HUDEP-2 (cell line): ENCODE measurements at regions not wholly inside any gene's neighbourhood (a gene's known extent, or its start where the extent isn't known, plus 50 kb on each side); places are given as distances from the start of the nearest gene placed in this dataset.
"Not testable (repeated sequence)": the region's sequence is repeated elsewhere in the genome, so short reads cannot be mapped to it uniquely, and the experiment has no call there.

ENCODE experiments used
- DNase-seq, 76 experiments: peaks; one replicate each; lab custom pipeline; 2025; ENCODE audit not compliant: unreplicated experiment in 76 of 76; lab: John Stamatoyannopoulos, UW

DNA sequence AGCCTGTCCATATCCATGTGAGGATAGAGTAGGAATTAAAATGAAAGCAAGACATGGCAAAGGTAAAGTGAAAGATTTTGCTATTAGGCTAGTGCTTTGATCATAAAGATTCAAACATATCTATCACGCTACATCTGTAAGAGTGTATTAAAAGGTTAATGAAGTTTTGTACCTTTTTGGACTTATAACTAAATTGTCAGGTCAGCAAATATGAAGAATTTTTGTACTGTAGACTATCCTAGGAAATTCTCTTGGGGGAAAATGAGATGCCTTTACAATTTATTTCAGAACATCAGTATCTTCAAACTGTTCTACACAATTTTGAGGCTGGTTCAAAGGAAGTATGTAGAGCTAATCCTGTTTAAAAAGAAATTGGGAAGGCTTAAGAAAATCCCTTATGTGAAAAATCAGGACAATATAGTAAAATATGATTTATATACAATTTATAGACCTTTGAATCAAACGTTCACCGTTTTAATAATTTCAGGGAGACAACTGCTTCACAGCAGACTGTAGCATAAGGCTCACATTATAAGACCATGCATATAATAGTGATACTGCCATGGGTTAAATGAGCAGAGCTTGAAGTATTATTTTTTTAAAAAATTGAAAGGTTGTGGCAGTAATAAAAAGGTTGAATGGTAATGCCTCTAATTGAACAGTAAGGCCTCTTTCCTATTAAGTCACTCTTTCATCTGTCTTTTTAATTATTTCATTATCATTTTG, 639.5 kb upstream of the ARRDC3 start:
- no peak for DNase-seq

GRCh38 chr5:92019376-92019990, 636.4 kb upstream of the ARRDC3 start:
- DNase-seq = no peak

DNA sequence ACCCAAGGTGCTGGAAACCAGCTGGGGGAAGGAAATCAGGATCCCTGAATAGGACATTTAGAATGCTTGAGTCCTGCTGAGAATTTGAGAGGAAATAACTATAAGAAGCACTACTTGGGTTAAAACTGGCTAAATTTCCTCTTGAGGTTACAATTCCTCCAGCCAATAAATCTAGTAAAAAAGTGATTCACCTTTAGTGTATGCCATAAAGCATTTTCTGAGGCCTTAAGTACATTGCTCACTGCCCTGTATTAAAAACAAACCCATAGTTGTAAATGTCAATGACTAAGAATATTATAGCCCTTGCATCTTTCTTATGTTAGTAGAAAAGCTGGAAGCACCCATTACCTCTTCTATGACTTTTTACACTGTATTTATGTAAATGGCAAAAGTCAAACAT, 634.7 kb upstream of the ARRDC3 start:
- DNase-seq = no peak

DNA sequence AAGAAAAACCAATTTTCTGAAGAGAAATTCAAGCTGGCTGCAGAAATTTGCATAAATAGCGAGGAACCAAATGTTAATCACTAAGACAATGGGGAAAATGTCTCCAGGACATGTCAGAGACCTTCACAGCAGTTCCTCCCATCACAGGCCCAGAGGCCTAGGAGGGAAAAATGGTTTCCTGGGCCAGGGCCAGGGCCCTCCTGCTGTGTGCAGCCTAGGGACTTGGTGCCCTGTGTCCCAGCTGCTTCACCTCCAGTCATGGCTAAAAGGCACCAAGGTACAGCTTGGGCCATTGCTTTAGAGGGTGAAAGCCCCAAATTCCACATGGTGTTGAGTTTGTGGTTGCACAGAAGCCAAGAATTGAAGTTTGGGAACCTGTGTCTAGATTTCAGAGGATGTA, 628.7 kb upstream of the ARRDC3 start:
- DNase-seq = not testable (repeated sequence)

DNA sequence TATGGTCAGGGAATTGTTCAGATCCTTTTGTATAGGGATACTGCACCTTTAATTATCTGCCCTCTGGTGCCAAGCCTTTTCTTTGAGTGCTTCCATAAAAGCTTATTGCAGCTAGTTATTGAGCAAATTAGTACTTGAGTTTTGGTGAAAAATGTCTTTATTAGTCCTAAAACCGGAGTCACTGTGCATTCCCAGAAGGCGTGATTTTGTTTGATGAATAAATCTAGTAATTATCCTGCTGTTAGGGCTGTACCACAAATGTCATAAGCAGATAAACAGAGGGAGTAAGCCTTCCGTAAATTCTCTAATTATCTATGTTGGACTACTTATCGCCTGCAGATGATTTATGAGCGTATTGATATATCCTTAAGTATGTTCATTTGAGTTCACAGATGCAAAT, 620.7 kb upstream of the ARRDC3 start:
- DNase-seq = no peak

DNA sequence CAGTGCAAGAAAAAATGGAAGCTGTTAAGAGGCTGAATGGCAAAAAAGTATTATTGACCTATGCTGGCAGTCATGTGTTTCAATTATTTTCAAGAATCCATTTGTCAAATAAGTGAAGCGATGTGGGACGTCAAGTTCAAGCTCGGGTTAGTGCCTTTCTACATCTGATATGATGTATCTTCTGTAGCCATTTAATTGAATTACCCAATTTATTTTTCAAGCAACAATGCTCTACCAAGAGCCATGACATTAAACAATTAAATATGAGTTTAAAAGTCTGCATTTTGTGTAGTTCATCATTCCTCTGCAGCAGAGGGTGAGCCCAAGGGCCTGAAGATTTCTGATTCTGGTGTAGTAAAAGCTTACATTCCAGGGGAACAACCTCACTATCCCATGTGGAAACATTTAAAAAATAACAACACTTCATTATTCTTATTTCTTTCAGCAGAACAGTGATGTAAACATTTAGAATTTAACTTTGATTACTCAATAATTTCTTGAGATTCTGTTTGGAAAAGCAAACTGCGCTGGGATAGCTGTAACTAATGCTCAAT, 619.7 kb upstream of the ARRDC3 start:
- no peak for DNase-seq

DNA sequence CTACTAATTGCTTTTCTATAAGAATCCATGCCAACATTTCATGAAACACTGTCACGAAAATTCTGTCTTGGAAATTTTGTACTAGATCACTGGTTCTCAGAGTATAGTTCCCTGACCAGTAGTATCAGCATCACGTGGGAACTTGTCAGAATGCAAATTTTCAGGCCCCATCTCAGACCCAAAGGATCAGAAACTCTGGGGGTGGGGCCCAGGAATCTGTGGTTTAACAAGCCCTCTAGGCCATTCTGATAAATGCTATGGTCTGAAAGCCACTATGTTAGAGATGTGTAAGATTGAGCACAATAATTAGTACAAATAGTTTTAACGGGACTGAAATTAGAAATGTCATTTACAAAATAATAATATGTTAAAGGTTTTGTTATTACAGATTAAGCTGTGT, 615.7 kb upstream of the ARRDC3 start:
- DNase-seq = no peak

DNA sequence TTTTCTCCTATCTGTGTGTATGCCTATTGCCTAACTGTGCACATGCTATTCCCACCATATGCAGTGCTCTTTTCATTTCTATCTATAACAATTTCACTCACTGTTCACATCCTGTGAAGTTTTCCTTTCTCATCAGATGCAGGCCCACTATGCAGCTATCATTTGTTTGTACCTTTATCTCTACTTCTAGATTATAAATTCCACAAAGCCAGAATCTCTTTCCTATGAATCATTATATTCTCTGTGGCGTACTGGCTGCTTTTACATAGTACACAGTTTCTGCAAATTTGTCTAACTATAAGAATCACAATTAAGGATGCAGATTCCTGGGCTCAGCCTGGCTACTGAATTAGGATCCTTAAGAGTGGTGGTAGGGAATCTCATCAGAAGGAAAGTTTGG, 600.8 kb upstream of the ARRDC3 start:
- no peak for DNase-seq

- DNase-seq = no peak
Observed at GRCh38 chr5:91978221-91978882, 595.2 kb upstream of the ARRDC3 start.

GRCh38 chr5:91977579-91977978, 594.5 kb upstream of the ARRDC3 start:
- no peak for DNase-seq

- no peak for DNase-seq
Observed at GRCh38 chr5:91976451-91976850, 593.3 kb upstream of the ARRDC3 start.

- DNase-seq = no peak
Observed at GRCh38 chr5:91963166-91963565, 580.0 kb upstream of the ARRDC3 start.

DNA sequence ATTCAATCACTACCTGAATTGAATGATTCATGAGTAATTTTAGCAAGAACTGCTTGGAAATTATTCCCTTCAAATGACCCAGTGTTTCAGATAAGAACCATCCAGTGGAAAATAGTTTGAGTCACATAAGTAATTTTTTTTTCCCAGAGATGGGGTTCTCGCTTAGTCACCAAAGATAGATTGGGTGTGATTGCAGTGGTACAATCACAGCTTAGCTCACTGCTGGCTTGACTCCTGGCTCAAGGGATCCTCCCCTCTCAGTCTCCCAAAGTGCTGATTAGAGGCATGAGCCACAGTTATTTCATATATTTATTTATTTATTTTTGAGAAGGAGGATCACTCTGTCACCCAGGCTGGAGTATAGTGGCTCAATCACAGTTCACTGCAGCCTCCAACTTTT, 574.5 kb upstream of the ARRDC3 start:
- DNase-seq = peak in 2 of 76 experiments; percentile 9 to 23

DNA sequence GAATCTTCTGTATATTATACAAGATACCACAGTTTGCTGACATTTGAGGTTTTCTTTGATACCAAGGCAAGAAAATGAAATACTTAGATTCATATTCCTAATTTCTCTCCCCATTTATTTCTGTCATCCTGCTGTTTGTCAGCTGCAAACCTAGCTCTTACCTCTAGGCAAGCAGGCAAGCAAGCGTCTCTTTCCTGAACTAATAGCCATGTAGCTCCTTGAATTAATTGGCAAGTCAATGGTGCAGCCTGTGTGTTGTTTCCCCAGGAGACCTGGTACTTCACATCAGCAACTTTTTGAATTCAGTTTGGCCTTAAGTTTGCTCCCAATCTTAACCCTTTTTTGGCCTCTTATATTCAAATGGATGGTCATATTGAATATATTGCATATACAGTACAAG, 573.6 kb upstream of the ARRDC3 start:
- DNase-seq = no peak

- peak in 2 of 76 experiments; percentile 22 to 33 for DNase-seq
Observed at GRCh38 chr5:91955610-91956009, 572.5 kb upstream of the ARRDC3 start.

- no peak for DNase-seq
Observed at GRCh38 chr5:91954136-91954535, 571.0 kb upstream of the ARRDC3 start.

DNA sequence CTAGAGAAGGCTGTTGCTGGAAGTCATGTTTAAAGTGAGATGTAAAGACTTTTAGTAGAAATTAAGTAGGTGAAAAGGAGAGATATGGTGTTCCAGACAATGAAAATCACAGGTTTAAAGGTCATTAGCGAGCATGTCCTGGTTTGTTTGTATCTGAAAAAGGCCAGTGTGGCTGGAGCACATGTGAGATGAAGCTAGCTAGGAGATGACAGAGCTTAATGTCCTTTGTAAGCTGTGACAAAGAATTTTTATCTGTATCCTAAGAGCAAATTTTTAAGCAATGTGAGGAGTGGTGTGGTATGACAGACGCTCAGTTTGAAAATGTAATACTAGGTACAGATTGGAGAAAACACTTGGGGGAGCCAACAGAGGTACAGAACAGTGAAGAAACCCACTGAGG, 567.2 kb upstream of the ARRDC3 start:
- no peak for DNase-seq

- no peak for DNase-seq
Observed at GRCh38 chr5:91946870-91947269, 563.8 kb upstream of the ARRDC3 start.

DNA sequence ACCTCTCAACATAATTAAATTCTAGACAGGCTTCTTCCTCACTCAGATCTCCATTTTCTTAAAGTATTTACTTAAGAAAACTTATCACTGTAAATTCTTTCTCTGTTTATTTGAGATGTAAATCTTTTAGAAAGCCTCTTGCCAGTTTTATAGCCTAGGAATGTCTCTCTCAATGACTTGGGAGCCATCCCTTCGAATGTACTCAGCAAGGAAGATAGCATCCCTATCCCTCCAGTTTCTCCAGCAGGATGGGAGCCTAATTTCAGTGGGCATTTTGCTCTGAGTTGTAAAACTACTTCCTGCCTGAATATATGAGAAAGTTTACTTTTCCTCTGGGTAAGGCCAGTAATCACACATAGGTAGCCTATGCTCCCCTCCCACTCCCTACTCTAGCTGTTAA, 558.5 kb upstream of the ARRDC3 start:
- DNase-seq = no peak

- no peak for DNase-seq
Observed at GRCh38 chr5:91938441-91938840, 555.3 kb upstream of the ARRDC3 start.

DNA sequence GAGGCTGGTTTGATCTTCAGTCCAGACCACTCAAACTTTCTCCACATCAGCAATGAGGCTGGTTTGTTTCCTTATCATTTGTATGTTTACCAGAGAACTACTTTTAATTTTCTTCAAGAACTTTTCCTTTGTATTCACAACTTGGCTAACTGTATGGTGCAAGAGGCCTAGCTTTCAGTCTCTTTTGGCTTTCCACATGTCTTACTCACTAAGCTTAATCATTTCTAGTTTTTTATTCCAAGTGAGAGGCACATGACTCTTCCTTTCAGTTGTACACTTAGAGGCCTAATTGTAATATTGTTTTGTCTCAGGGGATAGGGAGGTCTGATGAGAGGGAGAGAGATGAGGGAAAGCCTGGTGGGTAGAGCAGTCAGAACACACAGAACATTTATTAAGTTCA, 554.0 kb upstream of the ARRDC3 start:
- DNase-seq = no peak

DNA sequence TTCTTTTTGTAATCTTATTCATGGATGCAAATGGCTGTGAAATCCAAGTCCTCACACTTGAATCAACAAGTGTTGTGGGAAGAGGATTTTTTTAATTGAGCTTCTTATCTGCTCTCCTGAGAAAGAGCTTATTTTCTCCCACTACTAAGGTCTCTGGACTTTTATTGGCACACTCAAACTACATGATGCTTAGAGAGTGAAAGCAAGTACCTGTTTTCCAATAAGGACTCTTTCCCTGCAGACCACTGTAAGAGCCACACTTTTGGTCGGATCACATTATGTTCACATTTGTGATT, 546.4 kb upstream of the ARRDC3 start:
- no peak for DNase-seq
